Right lobe of liver (tissue), 4 donors: ENCODE measurements at regions not wholly inside any gene's neighbourhood (a gene's known extent, or its start where the extent isn't known, plus 50 kb on each side); places are given as distances from the start of the nearest gene placed in this dataset.

Experiments used
- POLR2A ChIP-seq: fragments of 450-650 bp; IDR thresholded peaks from one replicate; pipeline ENCODE4 v1.6.1; 2017; ENCODE audit warnings: antibody characterized with exemption, mild to moderate bottlenecking
- TF ChIP-seq, protein P1 (sequence below), 4 donors: fragments of 200-600 bp in 3 of 4; fragments of 450-650 bp in 1 of 4; IDR thresholded peaks; one replicate each; pipeline versions ENCODE4 v1.5.1 to v1.8.0; 2016 to 2022; ENCODE audit warnings: antibody characterized with exemption in 4 of 4, mild to moderate bottlenecking in 2 of 4
- donor health status: DM: no; HTN: no; CAD: no.
- donor health status: DM: no; HTN: no; CAD: no.
- donor health status: DM: no; HTN: yes; CAD: no.

DNA sequence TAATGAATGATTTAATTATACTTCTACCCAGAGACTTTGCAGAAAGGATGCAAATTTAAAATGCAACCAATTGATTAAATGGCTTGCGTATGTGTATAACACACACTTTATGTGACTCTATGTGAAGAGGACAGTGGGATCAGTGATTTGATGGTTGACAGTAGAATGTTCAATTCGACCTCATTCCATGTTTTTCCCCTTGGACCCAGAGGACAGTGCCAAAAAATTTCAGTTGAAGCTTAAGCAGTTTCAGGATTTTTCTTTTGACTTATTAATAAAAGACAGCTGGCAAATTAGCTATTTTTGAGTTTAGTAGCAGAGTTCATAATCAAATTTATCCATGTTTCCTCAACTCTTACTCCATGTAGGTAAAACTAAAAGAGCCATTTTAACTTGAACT is 742.4 kb upstream of the NR2F2 start:
- TF ChIP-seq, protein P1, sequence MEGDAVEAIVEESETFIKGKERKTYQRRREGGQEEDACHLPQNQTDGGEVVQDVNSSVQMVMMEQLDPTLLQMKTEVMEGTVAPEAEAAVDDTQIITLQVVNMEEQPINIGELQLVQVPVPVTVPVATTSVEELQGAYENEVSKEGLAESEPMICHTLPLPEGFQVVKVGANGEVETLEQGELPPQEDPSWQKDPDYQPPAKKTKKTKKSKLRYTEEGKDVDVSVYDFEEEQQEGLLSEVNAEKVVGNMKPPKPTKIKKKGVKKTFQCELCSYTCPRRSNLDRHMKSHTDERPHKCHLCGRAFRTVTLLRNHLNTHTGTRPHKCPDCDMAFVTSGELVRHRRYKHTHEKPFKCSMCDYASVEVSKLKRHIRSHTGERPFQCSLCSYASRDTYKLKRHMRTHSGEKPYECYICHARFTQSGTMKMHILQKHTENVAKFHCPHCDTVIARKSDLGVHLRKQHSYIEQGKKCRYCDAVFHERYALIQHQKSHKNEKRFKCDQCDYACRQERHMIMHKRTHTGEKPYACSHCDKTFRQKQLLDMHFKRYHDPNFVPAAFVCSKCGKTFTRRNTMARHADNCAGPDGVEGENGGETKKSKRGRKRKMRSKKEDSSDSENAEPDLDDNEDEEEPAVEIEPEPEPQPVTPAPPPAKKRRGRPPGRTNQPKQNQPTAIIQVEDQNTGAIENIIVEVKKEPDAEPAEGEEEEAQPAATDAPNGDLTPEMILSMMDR (IDR thresholded peaks at IDR 0.05): no peak
- TF ChIP-seq POLR2A: no peak
